GM23338 (cell line): ENCODE measurements at regions not wholly inside any gene's neighbourhood (a gene's known extent, or its start where the extent isn't known, plus 50 kb on each side); places are given as distances from the start of the nearest gene placed in this dataset.
A peak's percentile ranks its signal among the peaks of the same experiment; 100 is the strongest.

Experiments used
- ATAC-seq: fragments of 200-7000 bp; cut with Tn5 transposase; 3 replicates; pipeline ENCODE4 v1.9.1; 2020
- DNase-seq: peaks from one replicate; pipeline ENCODE4 v3.0.0-alpha.2; 2015; ENCODE audit warnings: low spot score
- H2AFZ ChIP-seq: fragments of 200-600 bp; sonication (generic); 2 replicates; pipeline ENCODE4 v1.8.0; 2016; ENCODE audit warnings: antibody characterized with exemption, mild to moderate bottlenecking, moderate library complexity
- H3F3A ChIP-seq: fragments of 200-600 bp; sonication (generic); replicated peaks from 2 replicates; pipeline ENCODE4 v1.8.0; 2017; ENCODE audit warnings: antibody characterized with exemption, mixed run types, low read depth
- H3K27ac ChIP-seq: fragments of 200-600 bp; sonication (generic); 2 replicates; pipeline ENCODE4 v1.6.1; 2016; ENCODE audit warnings: low read depth
- H3K27me3 ChIP-seq: fragments of 200-600 bp; sonication (generic); 2 replicates; pipeline ENCODE4 v1.8.0; 2016; ENCODE audit warnings: mild to moderate bottlenecking, mixed run types, moderate library complexity; ENCODE audit not compliant: insufficient read depth
- H3K36me3 ChIP-seq: fragments of 200-600 bp; sonication (generic); 2 replicates; pipeline ENCODE4 v1.8.0; 2016; ENCODE audit warnings: mild to moderate bottlenecking; ENCODE audit not compliant: insufficient read depth
- H3K4me1 ChIP-seq: fragments of 200-600 bp; sonication (generic); 2 replicates; pipeline ENCODE4 v1.8.0; 2016; ENCODE audit warnings: mild to moderate bottlenecking, moderate library complexity; ENCODE audit not compliant: insufficient read depth
- H3K4me2 ChIP-seq: fragments of 200-600 bp; sonication (generic); 2 replicates; pipeline ENCODE4 v1.7.1; 2017; ENCODE audit warnings: mixed run types
- H3K4me3 ChIP-seq: fragments of 200-600 bp; sonication (generic); 2 replicates; pipeline ENCODE4 v1.6.1; 2016; ENCODE audit warnings: mixed run types
- H3K79me2 ChIP-seq: fragments of 200-600 bp; sonication (generic); replicated peaks from 2 replicates; pipeline ENCODE4 v1.8.0; 2017; ENCODE audit warnings: mild to moderate bottlenecking; ENCODE audit not compliant: insufficient read depth
- H3K9me2 ChIP-seq: fragments of 200-600 bp; sonication (generic); 2 replicates; pipeline ENCODE4 v1.8.0; 2017; ENCODE audit not compliant: insufficient read depth
- H4K20me1 ChIP-seq: fragments of 200-600 bp; sonication (generic); replicated peaks from 2 replicates; pipeline ENCODE4 v1.8.0; 2017; ENCODE audit warnings: mild to moderate bottlenecking; ENCODE audit not compliant: insufficient read depth
- H3K27ac Mint-ChIP-seq: 2 replicates; pipeline ENCODE4 v1.8.0; 2020; ENCODE audit warnings: inconsistent platforms, mild to moderate bottlenecking, moderate library complexity, mixed read lengths
- H3K27me3 Mint-ChIP-seq: 3 replicates; pipeline ENCODE4 v1.8.0; 2022; ENCODE audit warnings: low read depth, mild to moderate bottlenecking, moderate library complexity, mixed read lengths, inconsistent platforms; ENCODE audit not compliant: insufficient read depth, poor library complexity
- H3K36me3 Mint-ChIP-seq: 3 replicates; pipeline ENCODE4 v1.8.0; 2021; ENCODE audit warnings: low read depth, mild to moderate bottlenecking, inconsistent platforms, moderate library complexity, mixed read lengths
- H3K4me1 Mint-ChIP-seq: 3 replicates; pipeline ENCODE4 v1.8.0; 2020; ENCODE audit warnings: mild to moderate bottlenecking, inconsistent platforms, mixed read lengths
- H3K4me3 Mint-ChIP-seq: 3 replicates; pipeline ENCODE4 v1.8.0; 2021; ENCODE audit warnings: moderate library complexity, mild to moderate bottlenecking, inconsistent platforms, mixed read lengths
- H3K9me3 Mint-ChIP-seq: 3 replicates; pipeline ENCODE4 v1.8.0; 2020; ENCODE audit warnings: moderate library complexity, mild to moderate bottlenecking, inconsistent platforms, mixed read lengths
- CREB1 ChIP-seq: fragments of 250-450 bp; sonication (Bioruptor Pico); IDR thresholded peaks from 2 replicates; pipeline ENCODE4 v1.5.0; 2020; ENCODE audit warnings: low read depth, mild to moderate bottlenecking, moderate library complexity
- ETS1 ChIP-seq: IDR thresholded peaks from 2 replicates; pipeline ENCODE4 v1.6.1; 2016; ENCODE audit warnings: antibody characterized with exemption
- EZH2 ChIP-seq: fragments of 200-600 bp; sonication (generic); IDR thresholded peaks from one replicate; pipeline ENCODE4 v1.8.0; 2017; ENCODE audit warnings: antibody characterized with exemption, mild to moderate bottlenecking, low read depth; ENCODE audit not compliant: unreplicated experiment
- NANOG ChIP-seq: IDR thresholded peaks from 2 replicates; pipeline ENCODE4 v1.6.1; 2016; ENCODE audit warnings: antibody characterized with exemption, borderline replicate concordance
- STAT1 ChIP-seq: IDR thresholded peaks from one replicate; pipeline ENCODE4 v1.6.1; 2016; ENCODE audit warnings: antibody characterized with exemption; ENCODE audit not compliant: unreplicated experiment
- ZNF114 ChIP-seq: fragments of 250-450 bp; sonication (Bioruptor Pico); IDR thresholded peaks from 2 replicates; pipeline ENCODE4 v1.5.0; 2020; ENCODE audit warnings: mild to moderate bottlenecking, moderate library complexity
- TF ChIP-seq, protein P1 (sequence below), 2 experiments: fragments of 200-600 bp in 1 of 2; sonication (generic) in 1 of 2; conservative IDR thresholded peaks; 2 replicates each; pipeline versions ENCODE4 v1.5.1 to v1.6.1; 2016 to 2017; ENCODE audit warnings: antibody characterized with exemption in 2 of 2, low read depth in 2 of 2, mild to moderate bottlenecking in 2 of 2, moderate library complexity in 1 of 2
- TF ChIP-seq, protein P2 (sequence below): IDR thresholded peaks from one replicate; pipeline ENCODE4 v1.6.1; 2018; ENCODE audit warnings: antibody characterized with exemption; ENCODE audit not compliant: unreplicated experiment
- TF ChIP-seq, protein P3 (sequence below): fragments of 250-450 bp; sonication (Bioruptor Pico); IDR thresholded peaks from 2 replicates; pipeline ENCODE4 v1.5.0; 2020; ENCODE audit warnings: mild to moderate bottlenecking, moderate library complexity

DNA sequence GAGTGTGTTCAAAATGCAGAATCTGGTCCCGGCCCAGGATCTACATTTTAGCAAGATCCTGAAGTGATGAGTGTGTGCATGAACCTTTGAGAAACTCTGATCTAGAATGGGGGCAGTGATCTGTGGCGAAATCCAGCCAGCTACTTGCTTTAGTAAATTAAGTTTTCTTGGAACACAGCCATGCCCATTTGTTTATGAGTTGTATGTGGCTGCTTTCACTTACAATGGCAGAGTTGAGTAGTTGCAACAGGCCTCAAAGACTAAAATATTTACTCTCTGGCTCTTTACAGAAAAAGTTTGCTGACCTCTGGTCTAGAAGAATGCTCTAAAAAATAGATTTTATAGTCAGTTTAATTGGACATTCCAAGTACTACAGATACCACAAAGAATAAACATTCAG, 588.3 kb downstream of the BNC2 start:
- H3K27me3 ChIP-seq = no peaks in the 10 kb centered on the region
- H3F3A ChIP-seq = no peaks in the 10 kb centered on the region
- Mint-ChIP-seq H3K27me3 (peaks cover 8% of the 10 kb centered on the region), H3K27ac (no peak overlapping the region), H3K4me1 (peaks cover 3% of the 10 kb centered on the region; the same call in 1 of the 3 replicates), H3K9me3 (no peaks in the 10 kb centered on the region), H3K4me3 (no peak overlapping the region), H3K36me3 (no peaks in the 10 kb centered on the region)
- TF ChIP-seq NANOG (no peak), CREB1 (CRISPR knock-in tag) (no peak), ETS1 (no peak), STAT1 (no peak), ZNF114 (CRISPR knock-in tag) (no peak), EZH2 (no peak)
- TF ChIP-seq, protein P1, sequence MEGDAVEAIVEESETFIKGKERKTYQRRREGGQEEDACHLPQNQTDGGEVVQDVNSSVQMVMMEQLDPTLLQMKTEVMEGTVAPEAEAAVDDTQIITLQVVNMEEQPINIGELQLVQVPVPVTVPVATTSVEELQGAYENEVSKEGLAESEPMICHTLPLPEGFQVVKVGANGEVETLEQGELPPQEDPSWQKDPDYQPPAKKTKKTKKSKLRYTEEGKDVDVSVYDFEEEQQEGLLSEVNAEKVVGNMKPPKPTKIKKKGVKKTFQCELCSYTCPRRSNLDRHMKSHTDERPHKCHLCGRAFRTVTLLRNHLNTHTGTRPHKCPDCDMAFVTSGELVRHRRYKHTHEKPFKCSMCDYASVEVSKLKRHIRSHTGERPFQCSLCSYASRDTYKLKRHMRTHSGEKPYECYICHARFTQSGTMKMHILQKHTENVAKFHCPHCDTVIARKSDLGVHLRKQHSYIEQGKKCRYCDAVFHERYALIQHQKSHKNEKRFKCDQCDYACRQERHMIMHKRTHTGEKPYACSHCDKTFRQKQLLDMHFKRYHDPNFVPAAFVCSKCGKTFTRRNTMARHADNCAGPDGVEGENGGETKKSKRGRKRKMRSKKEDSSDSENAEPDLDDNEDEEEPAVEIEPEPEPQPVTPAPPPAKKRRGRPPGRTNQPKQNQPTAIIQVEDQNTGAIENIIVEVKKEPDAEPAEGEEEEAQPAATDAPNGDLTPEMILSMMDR (conservative IDR thresholded peaks at IDR 0.05; ENCODE audit: low read depth in 2 of 2) = no peak
- TF ChIP-seq, protein P2, sequence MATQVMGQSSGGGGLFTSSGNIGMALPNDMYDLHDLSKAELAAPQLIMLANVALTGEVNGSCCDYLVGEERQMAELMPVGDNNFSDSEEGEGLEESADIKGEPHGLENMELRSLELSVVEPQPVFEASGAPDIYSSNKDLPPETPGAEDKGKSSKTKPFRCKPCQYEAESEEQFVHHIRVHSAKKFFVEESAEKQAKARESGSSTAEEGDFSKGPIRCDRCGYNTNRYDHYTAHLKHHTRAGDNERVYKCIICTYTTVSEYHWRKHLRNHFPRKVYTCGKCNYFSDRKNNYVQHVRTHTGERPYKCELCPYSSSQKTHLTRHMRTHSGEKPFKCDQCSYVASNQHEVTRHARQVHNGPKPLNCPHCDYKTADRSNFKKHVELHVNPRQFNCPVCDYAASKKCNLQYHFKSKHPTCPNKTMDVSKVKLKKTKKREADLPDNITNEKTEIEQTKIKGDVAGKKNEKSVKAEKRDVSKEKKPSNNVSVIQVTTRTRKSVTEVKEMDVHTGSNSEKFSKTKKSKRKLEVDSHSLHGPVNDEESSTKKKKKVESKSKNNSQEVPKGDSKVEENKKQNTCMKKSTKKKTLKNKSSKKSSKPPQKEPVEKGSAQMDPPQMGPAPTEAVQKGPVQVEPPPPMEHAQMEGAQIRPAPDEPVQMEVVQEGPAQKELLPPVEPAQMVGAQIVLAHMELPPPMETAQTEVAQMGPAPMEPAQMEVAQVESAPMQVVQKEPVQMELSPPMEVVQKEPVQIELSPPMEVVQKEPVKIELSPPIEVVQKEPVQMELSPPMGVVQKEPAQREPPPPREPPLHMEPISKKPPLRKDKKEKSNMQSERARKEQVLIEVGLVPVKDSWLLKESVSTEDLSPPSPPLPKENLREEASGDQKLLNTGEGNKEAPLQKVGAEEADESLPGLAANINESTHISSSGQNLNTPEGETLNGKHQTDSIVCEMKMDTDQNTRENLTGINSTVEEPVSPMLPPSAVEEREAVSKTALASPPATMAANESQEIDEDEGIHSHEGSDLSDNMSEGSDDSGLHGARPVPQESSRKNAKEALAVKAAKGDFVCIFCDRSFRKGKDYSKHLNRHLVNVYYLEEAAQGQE = no peak
- TF ChIP-seq, protein P3, sequence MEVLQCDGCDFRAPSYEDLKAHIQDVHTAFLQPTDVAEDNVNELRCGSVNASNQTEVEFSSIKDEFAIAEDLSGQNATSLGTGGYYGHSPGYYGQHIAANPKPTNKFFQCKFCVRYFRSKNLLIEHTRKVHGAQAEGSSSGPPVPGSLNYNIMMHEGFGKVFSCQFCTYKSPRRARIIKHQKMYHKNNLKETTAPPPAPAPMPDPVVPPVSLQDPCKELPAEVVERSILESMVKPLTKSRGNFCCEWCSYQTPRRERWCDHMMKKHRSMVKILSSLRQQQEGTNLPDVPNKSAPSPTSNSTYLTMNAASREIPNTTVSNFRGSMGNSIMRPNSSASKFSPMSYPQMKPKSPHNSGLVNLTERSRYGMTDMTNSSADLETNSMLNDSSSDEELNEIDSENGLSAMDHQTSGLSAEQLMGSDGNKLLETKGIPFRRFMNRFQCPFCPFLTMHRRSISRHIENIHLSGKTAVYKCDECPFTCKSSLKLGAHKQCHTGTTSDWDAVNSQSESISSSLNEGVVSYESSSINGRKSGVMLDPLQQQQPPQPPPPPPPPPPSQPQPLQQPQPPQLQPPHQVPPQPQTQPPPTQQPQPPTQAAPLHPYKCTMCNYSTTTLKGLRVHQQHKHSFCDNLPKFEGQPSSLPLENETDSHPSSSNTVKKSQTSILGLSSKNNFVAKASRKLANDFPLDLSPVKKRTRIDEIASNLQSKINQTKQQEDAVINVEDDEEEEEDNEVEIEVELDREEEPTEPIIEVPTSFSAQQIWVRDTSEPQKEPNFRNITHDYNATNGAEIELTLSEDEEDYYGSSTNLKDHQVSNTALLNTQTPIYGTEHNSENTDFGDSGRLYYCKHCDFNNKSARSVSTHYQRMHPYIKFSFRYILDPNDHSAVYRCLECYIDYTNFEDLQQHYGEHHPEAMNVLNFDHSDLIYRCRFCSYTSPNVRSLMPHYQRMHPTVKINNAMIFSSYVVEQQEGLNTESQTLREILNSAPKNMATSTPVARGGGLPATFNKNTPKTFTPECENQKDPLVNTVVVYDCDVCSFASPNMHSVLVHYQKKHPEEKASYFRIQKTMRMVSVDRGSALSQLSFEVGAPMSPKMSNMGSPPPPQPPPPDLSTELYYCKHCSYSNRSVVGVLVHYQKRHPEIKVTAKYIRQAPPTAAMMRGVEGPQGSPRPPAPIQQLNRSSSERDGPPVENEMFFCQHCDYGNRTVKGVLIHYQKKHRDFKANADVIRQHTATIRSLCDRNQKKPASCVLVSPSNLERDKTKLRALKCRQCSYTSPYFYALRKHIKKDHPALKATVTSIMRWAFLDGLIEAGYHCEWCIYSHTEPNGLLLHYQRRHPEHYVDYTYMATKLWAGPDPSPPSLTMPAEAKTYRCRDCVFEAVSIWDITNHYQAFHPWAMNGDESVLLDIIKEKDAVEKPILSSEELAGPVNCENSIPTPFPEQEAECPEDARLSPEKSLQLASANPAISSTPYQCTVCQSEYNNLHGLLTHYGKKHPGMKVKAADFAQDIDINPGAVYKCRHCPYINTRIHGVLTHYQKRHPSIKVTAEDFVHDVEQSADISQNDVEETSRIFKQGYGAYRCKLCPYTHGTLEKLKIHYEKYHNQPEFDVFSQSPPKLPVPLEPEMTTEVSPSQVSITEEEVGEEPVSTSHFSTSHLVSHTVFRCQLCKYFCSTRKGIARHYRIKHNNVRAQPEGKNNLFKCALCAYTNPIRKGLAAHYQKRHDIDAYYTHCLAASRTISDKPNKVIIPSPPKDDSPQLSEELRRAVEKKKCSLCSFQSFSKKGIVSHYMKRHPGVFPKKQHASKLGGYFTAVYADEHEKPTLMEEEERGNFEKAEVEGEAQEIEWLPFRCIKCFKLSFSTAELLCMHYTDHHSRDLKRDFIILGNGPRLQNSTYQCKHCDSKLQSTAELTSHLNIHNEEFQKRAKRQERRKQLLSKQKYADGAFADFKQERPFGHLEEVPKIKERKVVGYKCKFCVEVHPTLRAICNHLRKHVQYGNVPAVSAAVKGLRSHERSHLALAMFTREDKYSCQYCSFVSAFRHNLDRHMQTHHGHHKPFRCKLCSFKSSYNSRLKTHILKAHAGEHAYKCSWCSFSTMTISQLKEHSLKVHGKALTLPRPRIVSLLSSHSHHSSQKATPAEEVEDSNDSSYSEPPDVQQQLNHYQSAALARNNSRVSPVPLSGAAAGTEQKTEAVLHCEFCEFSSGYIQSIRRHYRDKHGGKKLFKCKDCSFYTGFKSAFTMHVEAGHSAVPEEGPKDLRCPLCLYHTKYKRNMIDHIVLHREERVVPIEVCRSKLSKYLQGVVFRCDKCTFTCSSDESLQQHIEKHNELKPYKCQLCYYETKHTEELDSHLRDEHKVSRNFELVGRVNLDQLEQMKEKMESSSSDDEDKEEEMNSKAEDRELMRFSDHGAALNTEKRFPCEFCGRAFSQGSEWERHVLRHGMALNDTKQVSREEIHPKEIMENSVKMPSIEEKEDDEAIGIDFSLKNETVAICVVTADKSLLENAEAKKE = no peak
- no peaks in the 10 kb centered on the region for H3K4me1 ChIP-seq
- ATAC-seq (no peak), DNase-seq (no peak)
- H4K20me1 ChIP-seq = no peaks in the 10 kb centered on the region
- 0 out of 2 replicates have a peak overlapping the region, but pooled peaks have one; percentile 18 for H2AFZ ChIP-seq
- H3K4me2 ChIP-seq = no peak overlapping the region
- H3K79me2 ChIP-seq = no peaks in the 10 kb centered on the region
- no peak overlapping the region for H3K27ac ChIP-seq
- no peaks in the 10 kb centered on the region for H3K36me3 ChIP-seq
- H3K4me3 ChIP-seq = no peak overlapping the region
- peaks cover 4% of the 10 kb centered on the region; the same call in 1 of the 2 replicates for H3K9me2 ChIP-seq
